ENCODE measurements at regions not wholly inside any gene's neighbourhood (a gene's known extent, or its start where the extent isn't known, plus 50 kb on each side); places are given as distances from the start of the nearest gene placed in this dataset.

- no peak for TF ChIP-seq ZNF274 (IDR thresholded peaks at IDR 0.05; ENCODE audit: low read depth, low read length)
- H3K4me3 ChIP-seq (ENCODE audit: low read length), result no peak overlapping the region
These were observed 70.6 kb upstream of the RAB6C start for GRCh38 chr2:129908721-129909373.

DNA sequence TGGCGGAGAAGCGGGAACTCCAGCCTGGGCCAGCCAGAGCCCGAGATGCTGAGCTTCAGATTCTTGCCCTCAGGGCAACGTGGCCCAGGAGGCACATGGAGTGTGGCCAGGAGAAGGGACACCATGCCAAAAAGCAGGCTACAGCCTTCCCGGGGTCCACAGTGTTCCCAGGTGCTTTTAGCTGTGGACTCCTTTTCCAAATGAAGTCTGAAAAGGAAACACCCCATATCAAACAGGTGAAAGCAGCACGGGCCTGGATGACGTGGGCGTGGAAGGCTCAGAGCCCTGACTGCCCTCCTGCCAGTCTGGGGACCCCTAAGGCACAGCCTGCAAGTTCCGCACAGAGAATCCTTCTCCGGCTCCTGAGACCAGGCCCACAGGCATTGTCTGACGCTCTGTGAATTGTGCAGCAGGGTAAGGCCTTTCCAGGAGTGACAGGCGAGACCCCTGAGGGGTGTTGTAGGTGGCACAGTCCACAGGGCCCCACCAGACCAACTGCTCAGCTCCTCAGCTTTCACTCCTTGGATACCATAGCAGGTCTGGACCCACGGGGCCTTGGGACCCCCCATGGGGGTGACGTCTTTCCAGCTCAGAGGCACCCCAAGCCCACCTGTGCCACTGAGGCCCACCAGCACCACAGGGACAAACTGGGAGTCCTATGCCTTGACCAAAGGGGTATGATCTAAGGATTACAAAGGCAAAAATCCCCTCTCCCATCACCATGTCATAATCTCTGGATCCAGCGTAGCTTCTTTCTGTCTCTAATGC lies 69.6 kb upstream of the RAB6C start:
- no peak for TF ChIP-seq ZNF274 (IDR thresholded peaks at IDR 0.05; ENCODE audit: low read depth, low read length)
- no peak overlapping the region for H3K4me3 ChIP-seq (ENCODE audit: low read length)

- TF ChIP-seq ZNF274 (IDR thresholded peaks at IDR 0.05; ENCODE audit: low read depth, low read length), result no peak
- no peak overlapping the region for H3K4me3 ChIP-seq (ENCODE audit: low read length)
These were observed 68.8 kb upstream of the RAB6C start for GRCh38 chr2:129910446-129911362.

DNA sequence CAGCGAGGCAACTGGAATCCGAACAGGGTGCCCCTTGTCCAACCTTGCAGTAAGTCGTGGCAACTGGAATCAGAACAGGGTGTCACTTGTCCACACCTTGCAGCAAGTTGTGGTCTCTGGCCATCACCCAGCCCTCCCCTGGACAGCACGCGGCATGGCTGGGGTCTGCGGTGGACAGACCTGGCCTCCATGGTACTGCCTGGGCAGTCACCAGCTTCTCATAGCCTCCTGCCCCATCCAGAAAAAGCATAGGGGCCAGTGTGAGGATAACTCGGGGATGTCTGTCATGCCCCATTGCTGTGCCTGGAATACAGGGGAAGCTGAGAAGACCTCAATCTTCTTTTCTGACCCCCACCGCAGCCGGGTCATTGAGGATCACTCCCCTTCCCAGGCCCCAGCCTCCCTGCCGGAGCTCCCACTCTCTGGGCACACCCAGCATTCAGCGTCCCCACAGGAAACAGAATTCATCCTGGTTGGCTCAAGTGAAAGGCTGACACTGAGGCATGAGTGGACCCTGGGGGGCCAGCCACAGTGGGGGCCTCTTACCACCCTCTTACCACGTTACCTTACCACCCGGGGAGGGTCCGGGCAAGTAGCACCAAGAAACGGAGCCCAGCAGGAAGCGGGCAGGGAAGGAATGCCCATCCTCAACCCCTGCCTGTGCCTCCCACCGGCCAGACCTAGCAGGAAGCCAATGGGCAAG lies 68.0 kb upstream of the RAB6C start:
- no peak for TF ChIP-seq ZNF274 (IDR thresholded peaks at IDR 0.05; ENCODE audit: low read depth, low read length)
- no peak overlapping the region for H3K4me3 ChIP-seq (ENCODE audit: low read length)

- no peak for TF ChIP-seq ZNF274 (IDR thresholded peaks at IDR 0.05; ENCODE audit: low read depth, low read length)
- H3K4me3 ChIP-seq (ENCODE audit: low read length), result no peak overlapping the region
These were observed 67.2 kb upstream of the RAB6C start for GRCh38 chr2:129912066-129912820.

- TF ChIP-seq ZNF274 (IDR thresholded peaks at IDR 0.05; ENCODE audit: low read depth, low read length), result no peak
- no peak overlapping the region for H3K4me3 ChIP-seq (ENCODE audit: low read length)
These were observed 66.4 kb upstream of the RAB6C start for GRCh38 chr2:129912871-129913694.

DNA sequence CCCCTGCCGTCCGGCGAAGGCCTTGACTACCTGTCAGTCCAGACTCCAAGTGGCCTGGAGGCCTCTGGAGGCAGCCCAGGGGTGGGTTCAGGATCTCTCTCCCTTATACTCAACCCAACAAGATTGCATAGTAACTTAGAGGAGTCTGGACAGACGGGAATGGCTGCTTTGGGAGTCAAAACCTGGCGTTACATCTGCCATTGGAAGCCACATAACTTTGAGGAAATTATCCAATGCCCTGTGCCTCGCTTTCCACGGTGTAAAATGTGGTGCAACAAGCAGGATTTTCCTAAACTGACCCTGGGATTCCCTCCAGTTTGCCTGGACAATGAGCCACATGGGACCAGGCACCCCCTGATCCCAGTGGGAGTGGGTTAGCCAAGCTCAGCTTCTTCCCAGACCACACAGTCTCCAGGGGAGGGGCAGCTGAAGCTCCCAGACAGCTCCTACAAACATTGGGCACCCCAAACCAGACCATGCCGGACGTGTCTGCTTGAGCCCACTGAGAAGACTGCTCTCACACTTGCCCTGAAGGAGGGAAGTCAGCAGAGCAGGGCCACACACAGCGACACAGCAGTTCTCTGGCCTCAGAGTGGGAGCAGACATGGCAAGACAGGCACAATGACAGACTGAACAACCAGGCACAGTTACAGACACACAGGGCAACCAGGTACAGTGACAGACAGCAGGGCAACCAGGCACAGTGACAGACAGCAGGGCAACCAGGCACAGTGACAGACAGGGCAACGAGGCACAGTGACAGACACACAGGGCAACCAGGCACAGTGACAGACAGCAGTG lies 65.6 kb upstream of the RAB6C start:
- TF ChIP-seq ZNF274 (IDR thresholded peaks at IDR 0.05; ENCODE audit: low read depth, low read length), result no peak
- no peak overlapping the region for H3K4me3 ChIP-seq (ENCODE audit: low read length)

DNA sequence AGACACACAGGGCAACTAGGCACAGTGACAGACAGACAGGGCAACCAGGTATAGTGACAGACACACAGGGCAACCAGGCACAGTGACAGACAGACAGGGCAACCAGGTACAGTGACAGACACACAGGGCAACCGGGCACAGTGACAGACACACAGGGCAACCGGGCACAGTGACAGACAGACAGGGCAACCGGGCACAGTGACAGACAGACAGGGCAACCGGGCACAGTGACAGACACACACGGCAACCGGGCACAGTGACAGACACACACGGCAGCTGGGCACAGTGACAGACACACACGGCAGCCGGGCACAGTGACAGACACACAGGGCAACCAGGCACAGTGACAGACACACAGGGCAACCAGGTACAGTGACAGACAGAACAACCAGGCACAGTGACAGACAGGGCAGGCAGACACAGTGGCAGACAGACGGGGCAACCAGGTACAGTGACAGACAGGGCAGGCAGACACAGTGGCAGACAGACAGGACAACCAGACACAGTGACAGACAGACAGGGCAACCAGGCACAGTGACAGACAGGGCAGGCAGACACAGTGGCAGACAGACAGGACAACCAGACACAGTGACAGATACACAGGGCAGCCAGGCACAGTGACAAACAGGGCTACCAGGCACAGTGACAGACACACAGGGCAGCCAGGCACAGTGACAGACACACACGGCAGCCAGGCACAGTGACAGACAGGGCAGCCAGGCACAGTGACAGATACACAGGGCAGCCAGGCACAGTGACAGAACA lies 64.7 kb upstream of the RAB6C start:
- no peak for TF ChIP-seq ZNF274 (IDR thresholded peaks at IDR 0.05; ENCODE audit: low read depth, low read length)
- H3K4me3 ChIP-seq (ENCODE audit: low read length), result no peak overlapping the region

DNA sequence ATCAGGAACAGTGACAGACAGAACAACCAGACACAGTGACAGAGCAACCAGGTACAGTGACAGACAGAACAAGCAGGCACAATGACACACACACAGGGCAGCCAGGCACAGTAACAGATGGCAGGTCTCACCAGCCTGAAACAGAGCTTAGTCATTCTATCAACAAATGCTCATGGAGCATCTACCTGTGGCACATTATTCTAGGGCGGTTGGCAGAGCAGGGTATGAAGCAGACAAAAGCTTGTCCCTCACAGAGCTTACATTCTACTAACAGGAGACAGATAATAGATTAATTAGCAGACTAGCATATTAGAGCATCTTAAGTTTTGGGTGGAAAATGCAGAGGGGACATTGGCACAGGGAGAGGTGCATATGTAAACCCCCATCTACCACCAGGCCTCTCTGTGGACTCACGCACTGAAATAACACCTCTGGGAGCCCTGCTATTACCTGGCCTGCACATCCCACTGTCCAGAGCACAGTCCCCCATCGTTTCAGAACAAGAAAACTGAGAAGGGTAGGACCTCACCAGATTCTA lies 64.1 kb upstream of the RAB6C start:
- no peak for TF ChIP-seq ZNF274 (IDR thresholded peaks at IDR 0.05; ENCODE audit: low read depth, low read length)
- no peak overlapping the region for H3K4me3 ChIP-seq (ENCODE audit: low read length)

GRCh38 chr2:129918604-129919003 lies 60.9 kb upstream of the RAB6C start:
- no peak for TF ChIP-seq ZNF274 (IDR thresholded peaks at IDR 0.05; ENCODE audit: low read depth, low read length)
- H3K4me3 ChIP-seq (ENCODE audit: low read length), result no peak overlapping the region

Measured in GM08714 (cell line).